Thyroid gland (tissue), 4 donors: ENCODE measurements at regions not wholly inside any gene's neighbourhood (a gene's known extent, or its start where the extent isn't known, plus 50 kb on each side); places are given as distances from the start of the nearest gene placed in this dataset.

Experiments
- DNase-seq, 2 donors: peaks; one replicate each; pipeline ENCODE4 v3.0.0-alpha.2; 2019
- H3K27ac ChIP-seq, 3 donors: fragments of 200-600 bp; sonication (generic); 1 replicate in 2 of 3; 2 replicates in 1 of 3; pipeline ENCODE4 v1.5.1; 2016 to 2019; ENCODE audit warnings: mild to moderate bottlenecking in 1 of 3, moderate library complexity in 1 of 3
- H3K27me3 ChIP-seq: fragments of 200-600 bp; sonication (generic); one replicate; pipeline ENCODE4 v1.5.1; 2019
- H3K36me3 ChIP-seq, 2 donors: fragments of 200-600 bp; sonication (generic); one replicate each; pipeline ENCODE4 v1.5.1; 2016 to 2019
- H3K4me1 ChIP-seq, 2 donors: fragments of 200-600 bp; sonication (generic); one replicate each; pipeline ENCODE4 v1.5.1; 2017 to 2019
- H3K4me3 ChIP-seq, 3 donors: fragments of 200-600 bp; sonication (generic); replicated peaks in 1 of 3; 1 replicate in 2 of 3; 2 replicates in 1 of 3; pipeline ENCODE4 v1.5.1; 2016; ENCODE audit warnings: mild to moderate bottlenecking in 1 of 3
- H3K9me3 ChIP-seq: fragments of 200-600 bp; sonication (generic); one replicate; pipeline ENCODE4 v1.5.1; 2017
- POLR2A ChIP-seq, 2 donors: fragments of 450-650 bp; IDR thresholded peaks; one replicate each; pipeline ENCODE4 v1.6.1; 2017; ENCODE audit warnings: antibody characterized with exemption in 2 of 2, mild to moderate bottlenecking in 2 of 2, moderate library complexity in 1 of 2
- WGBS, 2 donors: methylation state at CpG; one replicate each; pipeline ENCODE4 v1.1.5; 2017; 5-methylcytosine and 5-hydroxymethylcytosine counted together
- intact Hi-C: fragments of 100-400 bp; cut with DNase I; formaldehyde crosslinking; loops from one replicate; pipeline ENCODE4 v1.15.1; 2023
- TF ChIP-seq, protein P1 (sequence below), 6 experiments: fragments of 200-600 bp in 3 of 6; fragments of 450-650 bp in 3 of 6; sonication (generic) in 3 of 6; IDR thresholded peaks; one replicate each; pipeline ENCODE4 v1.5.1; 2016 to 2019; ENCODE audit warnings: antibody characterized with exemption in 6 of 6, mild to moderate bottlenecking in 2 of 6, inconsistent platforms in 1 of 6, moderate library complexity in 1 of 6

DNA sequence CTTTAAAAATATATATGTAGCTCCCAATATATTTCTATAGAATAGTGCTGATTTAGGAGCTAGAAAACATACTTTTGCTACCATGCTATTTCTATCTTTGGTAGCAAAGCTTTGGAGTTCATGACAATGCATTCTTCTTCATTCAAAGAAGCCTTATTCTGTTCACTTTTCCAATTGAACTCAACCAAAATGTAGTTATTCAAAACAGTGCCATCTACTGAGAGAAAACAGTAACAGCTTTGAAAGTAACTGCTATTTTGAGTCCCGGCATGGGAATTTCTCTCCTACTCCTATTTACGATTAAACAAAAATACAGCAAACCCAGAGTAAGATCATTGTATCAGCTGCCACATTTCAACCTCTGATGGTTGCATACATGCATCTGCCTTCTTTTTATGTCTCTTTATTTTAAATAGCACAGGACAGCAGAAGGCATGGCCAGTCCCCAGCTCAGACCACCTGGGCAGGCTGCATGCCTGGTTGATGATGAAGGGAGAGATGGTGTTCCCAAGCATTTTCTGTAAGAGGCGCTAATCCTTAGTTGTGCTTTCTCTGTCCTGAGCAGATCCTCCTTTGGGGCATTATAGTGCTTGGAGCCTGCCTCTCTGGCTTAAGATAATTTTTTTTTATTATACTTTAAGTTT, 69.7 kb upstream of the SULT1C3 start:
- no peaks in the 10 kb centered on the region for H3K4me1 ChIP-seq
- no peaks in the 10 kb centered on the region for H3K27me3 ChIP-seq
- intact Hi-C loops = no loop called here
- WGBS, 2 donors = 30 to 31% methylated on average over 3 of the region's 3 CpGs
- no peak overlapping the region for H3K4me3 ChIP-seq
- H3K27ac ChIP-seq = no peak overlapping the region
- no peaks in the 10 kb centered on the region for H3K9me3 ChIP-seq
- no peak for DNase-seq
- TF ChIP-seq POLR2A (IDR thresholded peaks at IDR 0.05) = no peak
- TF ChIP-seq, protein P1, sequence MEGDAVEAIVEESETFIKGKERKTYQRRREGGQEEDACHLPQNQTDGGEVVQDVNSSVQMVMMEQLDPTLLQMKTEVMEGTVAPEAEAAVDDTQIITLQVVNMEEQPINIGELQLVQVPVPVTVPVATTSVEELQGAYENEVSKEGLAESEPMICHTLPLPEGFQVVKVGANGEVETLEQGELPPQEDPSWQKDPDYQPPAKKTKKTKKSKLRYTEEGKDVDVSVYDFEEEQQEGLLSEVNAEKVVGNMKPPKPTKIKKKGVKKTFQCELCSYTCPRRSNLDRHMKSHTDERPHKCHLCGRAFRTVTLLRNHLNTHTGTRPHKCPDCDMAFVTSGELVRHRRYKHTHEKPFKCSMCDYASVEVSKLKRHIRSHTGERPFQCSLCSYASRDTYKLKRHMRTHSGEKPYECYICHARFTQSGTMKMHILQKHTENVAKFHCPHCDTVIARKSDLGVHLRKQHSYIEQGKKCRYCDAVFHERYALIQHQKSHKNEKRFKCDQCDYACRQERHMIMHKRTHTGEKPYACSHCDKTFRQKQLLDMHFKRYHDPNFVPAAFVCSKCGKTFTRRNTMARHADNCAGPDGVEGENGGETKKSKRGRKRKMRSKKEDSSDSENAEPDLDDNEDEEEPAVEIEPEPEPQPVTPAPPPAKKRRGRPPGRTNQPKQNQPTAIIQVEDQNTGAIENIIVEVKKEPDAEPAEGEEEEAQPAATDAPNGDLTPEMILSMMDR (IDR thresholded peaks at IDR 0.05) = peak in 4 of 6 experiments; percentile 21 to 52 (median 46)
- H3K36me3 ChIP-seq = no peaks in the 10 kb centered on the region

DNA sequence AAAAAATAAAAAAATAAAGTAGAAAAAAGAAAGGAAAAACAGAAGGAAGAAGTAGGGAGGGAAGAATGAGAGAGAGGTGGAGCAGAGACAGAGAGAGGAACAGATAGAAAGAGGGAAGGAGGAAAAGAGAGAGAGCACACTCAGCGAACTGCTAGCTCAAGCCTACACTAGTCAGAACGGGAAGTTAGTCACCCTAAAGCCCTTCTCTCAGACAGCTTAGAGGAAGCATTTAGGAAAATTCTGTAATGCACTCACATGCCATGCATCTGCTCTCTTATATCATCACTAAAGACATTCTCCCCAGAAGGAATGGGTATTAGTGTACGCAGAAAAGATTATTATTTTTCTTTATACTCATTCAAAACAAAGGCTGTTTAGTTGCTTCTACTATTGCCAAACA, 68.1 kb upstream of the SULT1C3 start:
- no peak for TF ChIP-seq POLR2A (IDR thresholded peaks at IDR 0.05)
- TF ChIP-seq, protein P1 (IDR thresholded peaks at IDR 0.05) = no peak
- Histone ChIP-seq H3K9me3 (no peaks in the 10 kb centered on the region), H3K36me3 (no peaks in the 10 kb centered on the region), H3K27ac (no peak overlapping the region), H3K4me3 (no peak overlapping the region), H3K27me3 (no peaks in the 10 kb centered on the region), H3K4me1 (no peaks in the 10 kb centered on the region)
- WGBS, 2 donors = 74% methylated on average over 3 of the region's 3 CpGs
- intact Hi-C loops = no loop called here
- no peak for DNase-seq

DNA sequence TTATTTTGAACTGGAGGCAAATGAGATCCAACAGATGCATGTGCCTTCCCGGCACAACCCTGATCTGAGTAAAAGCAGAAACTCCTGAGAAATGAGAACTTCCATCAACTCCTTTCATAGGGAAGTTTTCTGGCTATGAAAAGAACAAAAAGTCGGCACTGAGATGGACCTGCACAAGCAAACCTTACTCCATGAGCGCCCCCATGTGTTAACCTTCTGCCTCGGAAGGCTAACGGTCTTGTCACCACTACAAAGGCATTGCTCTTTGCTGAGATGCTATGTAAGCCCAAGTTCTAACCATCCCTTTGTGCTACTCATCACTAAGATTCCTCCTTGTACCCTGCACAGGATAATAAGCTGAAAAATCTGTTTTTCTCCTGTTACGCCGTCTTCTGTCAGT, 57.3 kb upstream of the SULT1C3 start:
- DNase-seq = no peak
- no peak overlapping the region for H3K27ac ChIP-seq
- no peaks in the 10 kb centered on the region for H3K9me3 ChIP-seq
- H3K36me3 ChIP-seq = no peaks in the 10 kb centered on the region
- intact Hi-C loops = no loop called here
- H3K4me1 ChIP-seq = no peaks in the 10 kb centered on the region
- no peak overlapping the region for H3K4me3 ChIP-seq
- TF ChIP-seq, protein P1 (IDR thresholded peaks at IDR 0.05) = no peak
- no peak for TF ChIP-seq POLR2A (IDR thresholded peaks at IDR 0.05)
- no peaks in the 10 kb centered on the region for H3K27me3 ChIP-seq
- WGBS, 2 donors = 51 to 59% methylated on average over 7 of the region's 7 CpGs

DNA sequence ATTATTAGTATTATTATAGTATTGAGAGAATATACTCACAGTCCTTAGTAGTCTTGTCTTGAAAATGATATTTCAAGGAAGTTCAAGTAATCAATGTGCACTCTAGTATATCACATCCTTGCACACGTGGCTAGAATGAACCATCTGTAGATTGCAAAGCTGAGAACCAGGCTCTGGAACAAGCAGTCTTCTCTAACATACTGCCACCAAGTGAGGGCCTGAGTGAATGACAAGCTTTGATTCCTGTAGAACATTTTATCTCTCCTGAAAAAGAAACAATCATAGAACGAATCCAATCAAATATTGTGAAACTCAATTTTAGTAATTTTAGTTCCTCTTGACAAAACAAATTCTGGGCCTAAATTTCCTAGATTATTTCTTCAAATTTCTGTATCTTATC, 55.3 kb upstream of the SULT1C3 start:
- Histone ChIP-seq H3K9me3 (no peaks in the 10 kb centered on the region), H3K36me3 (no peaks in the 10 kb centered on the region), H3K27ac (no peak overlapping the region), H3K4me1 (no peaks in the 10 kb centered on the region), H3K27me3 (no peaks in the 10 kb centered on the region), H3K4me3 (no peak overlapping the region)
- DNase-seq = peak in 1 of 2 donors; percentile 4
- 42 to 49% methylated on average over 2 of the region's 2 CpGs for WGBS, 2 donors
- intact Hi-C loops = no loop called here
- no peak for TF ChIP-seq POLR2A (IDR thresholded peaks at IDR 0.05)
- TF ChIP-seq, protein P1 (IDR thresholded peaks at IDR 0.05) = peak in 4 of 6 experiments; percentile 10 to 42 (median 31)

DNA sequence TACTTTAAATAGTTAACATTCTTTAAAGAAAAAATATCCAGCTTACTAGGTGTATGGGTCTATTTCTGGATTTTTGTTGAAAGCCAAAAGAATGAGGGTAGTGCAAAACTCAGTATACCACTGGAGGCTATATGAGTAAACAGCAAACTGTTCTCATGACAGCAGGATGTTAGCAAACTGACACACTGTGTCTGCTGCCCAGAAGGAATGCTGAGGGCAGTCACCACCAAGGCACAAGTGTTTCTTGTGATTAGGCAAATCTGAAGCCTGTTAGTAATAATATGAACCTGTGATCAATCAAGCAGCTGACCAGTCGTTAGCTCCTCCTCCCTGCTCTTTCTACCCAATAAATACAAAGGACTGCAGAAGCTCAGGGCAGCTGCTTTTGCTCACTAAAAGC, 50.5 kb upstream of the SULT1C3 start:
- no peaks in the 10 kb centered on the region for H3K4me1 ChIP-seq
- H3K9me3 ChIP-seq = no peaks in the 10 kb centered on the region
- no peaks in the 10 kb centered on the region for H3K36me3 ChIP-seq
- H3K27me3 ChIP-seq = no peaks in the 10 kb centered on the region
- DNase-seq = peak; percentile 8 to 20
- WGBS, 2 donors = 32 to 33% methylated on average over 1 of the region's 1 CpG
- H3K27ac ChIP-seq = no peak overlapping the region
- TF ChIP-seq POLR2A (IDR thresholded peaks at IDR 0.05) = no peak
- TF ChIP-seq, protein P1 (IDR thresholded peaks at IDR 0.05) = no peak
- H3K4me3 ChIP-seq = no peak overlapping the region
- intact Hi-C loops = no loop called here
